Smooth muscle cell (in vitro differentiated cells): ENCODE measurements at regions not wholly inside any gene's neighbourhood (a gene's known extent, or its start where the extent isn't known, plus 50 kb on each side); places are given as distances from the start of the nearest gene placed in this dataset.

Experiments used
- DNase-seq: peaks from one replicate; lab custom pipeline; 2025; ENCODE audit not compliant: unreplicated experiment; lab: John Stamatoyannopoulos, UW
- H2AFZ ChIP-seq: fragments of 200-600 bp; sonication (generic); 2 replicates; pipeline ENCODE4 v1.6.0; 2016; ENCODE audit warnings: antibody characterized with exemption, low read depth, mild to moderate bottlenecking
- H3F3A ChIP-seq: fragments of 200-600 bp; sonication (generic); 2 replicates; pipeline ENCODE4 v1.6.0; 2017; ENCODE audit warnings: antibody characterized with exemption, low read depth
- H3K27ac ChIP-seq: fragments of 200-600 bp; sonication (generic); 2 replicates; pipeline ENCODE4 v1.5.1; 2016; ENCODE audit warnings: low read depth, mild to moderate bottlenecking
- H3K27me3 ChIP-seq: fragments of 200-600 bp; sonication (generic); 2 replicates; pipeline ENCODE4 v1.6.1; 2016; ENCODE audit warnings: low read depth, mild to moderate bottlenecking
- H3K36me3 ChIP-seq: fragments of 200-600 bp; sonication (generic); 2 replicates; pipeline ENCODE4 v1.5.1; 2016; ENCODE audit warnings: low read depth
- H3K4me1 ChIP-seq: fragments of 200-600 bp; sonication (generic); 2 replicates; pipeline ENCODE4 v1.5.1; 2016; ENCODE audit warnings: low read depth
- H3K4me2 ChIP-seq: fragments of 200-600 bp; sonication (generic); 2 replicates; pipeline ENCODE4 v1.6.0; 2016; ENCODE audit warnings: mild to moderate bottlenecking
- H3K4me3 ChIP-seq: fragments of 200-600 bp; sonication (generic); 2 replicates; pipeline ENCODE4 v1.5.1; 2016; ENCODE audit warnings: mild to moderate bottlenecking
- H3K79me2 ChIP-seq: fragments of 200-600 bp; sonication (generic); 2 replicates; pipeline ENCODE4 v1.6.0; 2016; ENCODE audit warnings: low read depth, mild to moderate bottlenecking
- H3K9ac ChIP-seq: fragments of 200-600 bp; sonication (generic); 2 replicates; pipeline ENCODE4 v1.6.0; 2016; ENCODE audit warnings: low read depth
- H3K9me3 ChIP-seq: fragments of 200-600 bp; sonication (generic); replicated peaks from 2 replicates; pipeline ENCODE4 v1.5.1; 2016; ENCODE audit warnings: low read depth
- H4K20me1 ChIP-seq: fragments of 200-600 bp; sonication (generic); 2 replicates; pipeline ENCODE4 v1.6.0; 2016; ENCODE audit warnings: low read depth
- CTCF ChIP-seq: fragments of 200-600 bp; sonication (generic); IDR thresholded peaks from 2 replicates; pipeline ENCODE4 v1.5.1; 2017; ENCODE audit warnings: borderline replicate concordance, mild to moderate bottlenecking, antibody characterized with exemption; ENCODE audit not compliant: insufficient read depth, poor library complexity, severe bottlenecking
- WGBS: methylation state at CpG from one replicate; pipeline ENCODE4 v1.1.7; 2016; ENCODE audit warnings: low lambda C conversion rate; 5-methylcytosine and 5-hydroxymethylcytosine counted together

- Histone ChIP-seq H3K4me2 (no peak overlapping the region), H3K27ac (no peak overlapping the region), H3K4me1 (no peaks in the 10 kb centered on the region), H3K79me2 (no peaks in the 10 kb centered on the region), H3K36me3 (no peaks in the 10 kb centered on the region), H2AFZ (no peak overlapping the region), H3K9ac (no peak overlapping the region), H3K9me3 (no peaks in the 10 kb centered on the region), H3F3A (no peaks in the 10 kb centered on the region), H3K4me3 (no peak overlapping the region), H3K27me3 (no peaks in the 10 kb centered on the region), H4K20me1 (no peaks in the 10 kb centered on the region)
- TF ChIP-seq CTCF = no peak
- no peak for DNase-seq
- WGBS = 72% methylated on average over 7 of the region's 7 CpGs
Measured at GRCh38 chr3:81154611-81155143, 606.8 kb downstream of the GBE1 start.

GRCh38 chr3:81152156-81152555 is 609.3 kb downstream of the GBE1 start:
- Histone ChIP-seq H3K4me2 (no peak overlapping the region), H3K9me3 (no peaks in the 10 kb centered on the region), H4K20me1 (no peaks in the 10 kb centered on the region), H3K27ac (no peak overlapping the region), H3F3A (no peaks in the 10 kb centered on the region), H3K9ac (no peak overlapping the region), H3K4me3 (no peak overlapping the region), H3K4me1 (no peaks in the 10 kb centered on the region), H2AFZ (no peak overlapping the region), H3K36me3 (no peaks in the 10 kb centered on the region), H3K79me2 (no peaks in the 10 kb centered on the region), H3K27me3 (no peaks in the 10 kb centered on the region)
- no peak for DNase-seq
- TF ChIP-seq CTCF = no peak
- 72% methylated on average over 2 of the region's 2 CpGs for WGBS

- no peak overlapping the region for H3K27ac ChIP-seq
- H2AFZ ChIP-seq = no peak overlapping the region
- no peak for TF ChIP-seq CTCF
- no peaks in the 10 kb centered on the region for H3K36me3 ChIP-seq
- WGBS = 88% methylated on average over 1 of the region's 1 CpG
- H3K4me2 ChIP-seq = no peak overlapping the region
- H3K79me2 ChIP-seq = no peaks in the 10 kb centered on the region
- H3K9ac ChIP-seq = no peak overlapping the region
- no peak for DNase-seq
- H3F3A ChIP-seq = no peaks in the 10 kb centered on the region
- no peaks in the 10 kb centered on the region for H3K4me1 ChIP-seq
- no peaks in the 10 kb centered on the region for H4K20me1 ChIP-seq
- H3K9me3 ChIP-seq = no peaks in the 10 kb centered on the region
- no peak overlapping the region for H3K4me3 ChIP-seq
- H3K27me3 ChIP-seq = no peaks in the 10 kb centered on the region
Measured at GRCh38 chr3:81132995-81133394, 628.5 kb downstream of the GBE1 start.

GRCh38 chr3:81105789-81106488 is 655.5 kb downstream of the GBE1 start:
- Histone ChIP-seq H3F3A (no peaks in the 10 kb centered on the region), H3K9ac (no peak overlapping the region), H3K27ac (no peak overlapping the region), H3K4me1 (no peaks in the 10 kb centered on the region), H3K9me3 (no peaks in the 10 kb centered on the region), H3K4me2 (no peak overlapping the region), H3K79me2 (no peaks in the 10 kb centered on the region), H2AFZ (no peak overlapping the region), H3K36me3 (no peaks in the 10 kb centered on the region), H3K27me3 (no peaks in the 10 kb centered on the region), H4K20me1 (no peaks in the 10 kb centered on the region), H3K4me3 (no peak overlapping the region)
- 72% methylated on average over 5 of the region's 5 CpGs for WGBS
- no peak for DNase-seq
- TF ChIP-seq CTCF = no peak
